GM12874 (cell line): ENCODE measurements at regions not wholly inside any gene's neighbourhood (a gene's known extent, or its start where the extent isn't known, plus 50 kb on each side); places are given as distances from the start of the nearest gene placed in this dataset.

Experiments used
- TF ChIP-seq, protein P1 (sequence below): IDR thresholded peaks from 2 replicates; pipeline ENCODE4 v1.5.1; 2011; ENCODE audit warnings: low read depth, mild to moderate bottlenecking, control low read depth, low read length, moderate library complexity; ENCODE audit not compliant: insufficient read depth

DNA sequence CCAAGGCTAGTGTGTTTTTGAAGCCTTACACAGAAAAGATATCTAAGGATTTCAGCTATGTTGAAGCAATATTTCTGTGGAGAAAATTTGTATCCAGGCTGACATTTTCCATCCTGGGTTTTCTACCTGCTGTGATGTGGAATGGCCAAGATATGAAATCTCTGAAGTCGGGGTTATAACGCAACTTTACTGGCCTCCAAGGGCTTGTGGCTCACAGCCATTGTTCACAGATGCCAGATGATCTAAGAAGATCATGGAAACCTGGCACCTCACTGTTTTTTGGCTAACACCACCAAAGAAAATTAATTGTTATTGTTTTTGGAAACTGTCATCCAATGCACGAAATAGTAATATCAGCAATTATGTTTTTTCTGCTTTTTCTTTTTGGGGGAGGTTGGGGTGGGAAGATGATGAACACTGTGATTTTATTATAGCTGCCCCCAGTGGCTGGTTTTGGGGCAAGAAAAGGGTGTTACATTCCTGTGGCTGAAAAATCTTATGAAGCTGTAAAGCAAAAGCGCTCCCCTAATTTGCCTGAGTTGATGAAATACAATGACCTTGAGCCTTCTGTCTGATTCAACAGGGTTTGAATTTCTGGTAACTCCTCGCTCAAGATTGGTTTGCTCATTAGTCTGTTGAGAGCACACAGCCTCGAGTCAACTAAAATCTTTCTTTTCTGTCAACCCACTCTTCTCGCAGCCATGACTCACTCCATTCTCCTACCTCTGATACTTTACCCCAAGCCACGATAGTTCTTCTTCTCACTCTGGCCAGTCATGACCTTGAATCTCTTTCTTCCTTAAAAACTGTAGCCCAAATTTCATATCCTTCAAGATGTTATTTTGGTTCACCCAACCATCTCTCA, 236.7 kb downstream of the PAX1 start:
- TF ChIP-seq, protein P1, sequence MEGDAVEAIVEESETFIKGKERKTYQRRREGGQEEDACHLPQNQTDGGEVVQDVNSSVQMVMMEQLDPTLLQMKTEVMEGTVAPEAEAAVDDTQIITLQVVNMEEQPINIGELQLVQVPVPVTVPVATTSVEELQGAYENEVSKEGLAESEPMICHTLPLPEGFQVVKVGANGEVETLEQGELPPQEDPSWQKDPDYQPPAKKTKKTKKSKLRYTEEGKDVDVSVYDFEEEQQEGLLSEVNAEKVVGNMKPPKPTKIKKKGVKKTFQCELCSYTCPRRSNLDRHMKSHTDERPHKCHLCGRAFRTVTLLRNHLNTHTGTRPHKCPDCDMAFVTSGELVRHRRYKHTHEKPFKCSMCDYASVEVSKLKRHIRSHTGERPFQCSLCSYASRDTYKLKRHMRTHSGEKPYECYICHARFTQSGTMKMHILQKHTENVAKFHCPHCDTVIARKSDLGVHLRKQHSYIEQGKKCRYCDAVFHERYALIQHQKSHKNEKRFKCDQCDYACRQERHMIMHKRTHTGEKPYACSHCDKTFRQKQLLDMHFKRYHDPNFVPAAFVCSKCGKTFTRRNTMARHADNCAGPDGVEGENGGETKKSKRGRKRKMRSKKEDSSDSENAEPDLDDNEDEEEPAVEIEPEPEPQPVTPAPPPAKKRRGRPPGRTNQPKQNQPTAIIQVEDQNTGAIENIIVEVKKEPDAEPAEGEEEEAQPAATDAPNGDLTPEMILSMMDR = no peak

DNA sequence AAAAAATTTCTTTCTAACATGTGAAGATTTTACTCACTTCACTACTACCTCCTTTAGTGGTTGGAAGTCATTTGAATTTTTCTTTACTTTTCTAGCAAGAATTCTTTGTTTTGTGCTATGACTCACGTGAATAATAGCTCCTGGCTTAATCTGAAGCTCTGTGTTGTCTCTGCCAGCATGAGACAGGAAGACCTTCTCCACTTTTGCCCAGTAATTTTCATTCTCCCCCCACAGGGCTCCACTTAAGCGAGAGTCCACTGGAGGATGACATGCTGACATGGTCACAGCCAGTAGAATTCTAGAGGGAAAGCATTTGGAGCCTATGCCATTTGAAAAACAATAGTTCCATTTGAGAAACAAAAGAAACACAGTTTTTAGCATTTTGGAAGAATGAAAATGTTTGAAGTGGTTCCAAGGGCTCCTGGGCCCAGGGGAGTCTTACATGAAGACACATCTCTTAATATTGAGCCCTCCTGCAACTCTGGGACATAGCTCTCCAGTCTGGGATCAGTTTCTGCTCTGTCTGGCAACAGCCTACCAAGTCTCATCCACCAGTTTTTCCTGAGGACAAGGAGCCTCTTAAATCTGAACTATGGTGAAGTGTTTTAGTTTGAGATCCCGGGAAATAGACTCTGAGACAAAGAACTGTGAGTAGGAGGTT, 231.4 kb downstream of the PAX1 start:
- TF ChIP-seq, protein P1 = no peak

DNA sequence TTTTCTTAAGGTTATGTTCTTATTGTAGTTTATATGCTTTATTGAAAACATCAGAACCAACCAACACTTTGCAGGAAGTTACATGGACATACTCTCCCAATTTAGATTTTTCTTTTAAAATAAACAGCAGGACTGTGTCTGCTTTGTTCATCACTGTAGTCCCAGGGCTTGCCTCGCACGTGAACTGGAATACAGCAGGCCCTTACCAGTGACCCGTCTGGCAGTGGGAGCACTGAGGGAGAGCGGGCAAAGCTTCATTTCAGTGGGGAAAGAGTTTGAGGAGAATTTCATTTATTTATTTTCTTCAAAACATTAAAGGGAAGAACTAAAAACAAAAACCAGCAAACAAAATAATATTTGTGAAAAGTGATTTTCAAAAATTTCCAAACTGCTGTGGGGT, 230.8 kb downstream of the PAX1 start:
- TF ChIP-seq, protein P1 = no peak

DNA sequence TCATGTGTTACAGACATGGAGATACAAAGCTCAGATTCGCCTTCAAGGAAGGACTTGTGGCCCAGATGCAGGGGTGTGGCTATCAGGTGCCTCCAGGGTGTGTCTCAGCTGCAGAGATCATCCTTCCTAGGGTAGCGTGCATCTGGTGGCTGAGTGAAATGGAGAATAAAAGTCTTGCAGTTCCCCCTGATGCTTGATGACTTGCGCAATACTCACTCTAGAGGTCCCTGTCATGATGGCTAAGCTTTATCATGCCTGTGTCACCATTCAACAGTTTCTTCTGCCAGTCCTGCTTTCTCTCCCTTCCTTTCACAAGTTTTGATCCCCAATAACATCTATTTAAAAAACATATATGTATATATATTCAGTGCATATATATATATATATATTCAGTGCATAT, 228.1 kb downstream of the PAX1 start:
- TF ChIP-seq, protein P1 = no peak

DNA sequence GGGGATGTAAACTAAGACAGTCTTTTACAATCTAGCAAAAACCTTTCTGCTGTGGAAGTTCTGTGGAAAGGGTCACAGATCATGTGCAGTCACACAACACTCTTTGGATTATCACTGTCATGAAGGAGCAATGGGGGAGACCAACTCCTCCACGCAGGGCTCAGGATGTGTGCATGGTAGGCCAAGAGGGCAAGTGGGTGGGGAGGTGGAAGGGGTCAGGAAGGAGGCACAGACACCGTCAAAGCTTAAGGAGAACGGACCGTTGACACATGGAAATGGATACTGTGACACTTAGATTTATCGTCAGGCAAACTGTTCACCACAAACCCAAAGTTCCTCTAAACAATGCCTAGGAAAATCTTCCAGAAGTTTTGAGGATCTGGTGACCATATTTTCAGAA, 215.8 kb downstream of the PAX1 start:
- TF ChIP-seq, protein P1 = no peak

DNA sequence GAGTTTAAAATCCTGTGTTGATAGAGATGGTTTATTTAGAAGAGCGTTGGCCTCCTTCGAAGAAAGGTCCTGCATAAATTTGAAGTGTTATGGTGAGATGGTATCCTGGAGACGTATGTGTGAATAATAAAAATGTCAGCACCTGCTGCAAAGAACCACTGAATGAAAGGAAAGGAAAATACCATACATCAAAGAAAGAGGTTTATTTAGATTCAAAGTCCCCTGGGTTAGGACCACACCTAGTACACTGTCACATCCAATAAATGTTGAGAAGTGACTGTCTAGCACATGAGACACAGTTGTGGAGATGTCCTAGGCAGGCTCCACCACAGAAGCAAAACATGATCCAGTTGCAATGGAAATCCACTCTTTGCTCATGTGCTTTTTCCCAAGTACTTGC, 214.7 kb downstream of the PAX1 start:
- TF ChIP-seq, protein P1 = no peak

DNA sequence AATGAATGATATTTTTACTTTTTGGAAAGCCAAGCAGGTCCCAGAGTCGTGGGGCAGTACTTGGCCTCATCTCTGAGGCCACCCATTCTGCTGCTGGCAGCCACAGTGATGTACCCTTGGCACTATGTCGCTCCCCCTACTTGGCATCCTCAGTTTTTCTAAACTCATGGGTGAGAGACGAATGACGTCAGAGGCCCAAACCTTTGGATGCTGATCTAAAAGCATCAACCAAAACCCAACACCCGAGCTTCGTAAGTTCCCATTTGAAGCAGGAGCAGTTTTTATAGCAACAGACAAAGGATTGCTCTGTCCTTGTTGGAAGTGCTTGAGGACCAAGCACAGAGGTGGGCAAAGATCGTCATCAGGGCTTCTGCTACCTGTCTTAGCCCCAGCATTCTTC, 212.9 kb downstream of the PAX1 start:
- TF ChIP-seq, protein P1 = no peak
